ENCODE measurements at regions not wholly inside any gene's neighbourhood (a gene's known extent, or its start where the extent isn't known, plus 50 kb on each side); places are given as distances from the start of the nearest gene placed in this dataset.

- FAIRE-seq (no peak), DNase-seq (ENCODE audit: low read depth) (no peak)
- H3K36me3 ChIP-seq (ENCODE audit: control insufficient read depth, insufficient read depth, low read length): no peaks in the 10 kb centered on the region
- TF ChIP-seq CTCF (IDR thresholded peaks at IDR 0.05; ENCODE audit: insufficient read depth, low read length, severe bottlenecking): no peak
- H3K27me3 ChIP-seq (ENCODE audit: control insufficient read depth, insufficient read depth, low read length): no peaks in the 10 kb centered on the region
- no peak overlapping the region for H3K4me3 ChIP-seq (ENCODE audit: low read depth, low read length)
These were observed 364.4 kb upstream of the CDH9 start for GRCh38 chr5:27402828-27403227.

GRCh38 chr5:27396998-27397397, 358.6 kb upstream of the CDH9 start:
- Histone ChIP-seq H3K4me3 (ENCODE audit: low read depth, low read length) (no peak overlapping the region), H3K27me3 (ENCODE audit: control insufficient read depth, insufficient read depth, low read length) (no peaks in the 10 kb centered on the region), H3K36me3 (ENCODE audit: control insufficient read depth, insufficient read depth, low read length) (no peaks in the 10 kb centered on the region)
- no peak for FAIRE-seq
- DNase-seq (ENCODE audit: low read depth): no peak
- no peak for TF ChIP-seq CTCF (IDR thresholded peaks at IDR 0.05; ENCODE audit: insufficient read depth, low read length, severe bottlenecking)

- H3K4me3 ChIP-seq (ENCODE audit: low read depth, low read length): no peak overlapping the region
- no peak for TF ChIP-seq CTCF (IDR thresholded peaks at IDR 0.05; ENCODE audit: insufficient read depth, low read length, severe bottlenecking)
- FAIRE-seq: no peak
- H3K27me3 ChIP-seq (ENCODE audit: control insufficient read depth, insufficient read depth, low read length): no peaks in the 10 kb centered on the region
- H3K36me3 ChIP-seq (ENCODE audit: control insufficient read depth, insufficient read depth, low read length): no peaks in the 10 kb centered on the region
- no peak for DNase-seq (ENCODE audit: low read depth)
These were observed 354.3 kb upstream of the CDH9 start for GRCh38 chr5:27392716-27393115.

- H3K4me3 ChIP-seq (ENCODE audit: low read depth, low read length): no peak overlapping the region
- no peak for TF ChIP-seq CTCF (IDR thresholded peaks at IDR 0.05; ENCODE audit: insufficient read depth, low read length, severe bottlenecking)
- DNase-seq (ENCODE audit: low read depth) (no peak), FAIRE-seq (no peak)
- H3K27me3 ChIP-seq (ENCODE audit: control insufficient read depth, insufficient read depth, low read length): no peaks in the 10 kb centered on the region
- no peaks in the 10 kb centered on the region for H3K36me3 ChIP-seq (ENCODE audit: control insufficient read depth, insufficient read depth, low read length)
These were observed 351.3 kb upstream of the CDH9 start for GRCh38 chr5:27389696-27390095.

- DNase-seq (ENCODE audit: low read depth) (no peak), FAIRE-seq (no peak)
- TF ChIP-seq CTCF (IDR thresholded peaks at IDR 0.05; ENCODE audit: insufficient read depth, low read length, severe bottlenecking): no peak
- Histone ChIP-seq H3K36me3 (ENCODE audit: control insufficient read depth, insufficient read depth, low read length) (no peaks in the 10 kb centered on the region), H3K4me3 (ENCODE audit: low read depth, low read length) (no peak overlapping the region), H3K27me3 (ENCODE audit: control insufficient read depth, insufficient read depth, low read length) (no peaks in the 10 kb centered on the region)
These were observed 350.4 kb upstream of the CDH9 start for GRCh38 chr5:27388755-27389154.

GRCh38 chr5:27387535-27388073, 349.2 kb upstream of the CDH9 start:
- no peak for DNase-seq (ENCODE audit: low read depth)
- Histone ChIP-seq H3K4me3 (ENCODE audit: low read depth, low read length) (no peak overlapping the region), H3K27me3 (ENCODE audit: control insufficient read depth, insufficient read depth, low read length) (no peaks in the 10 kb centered on the region), H3K36me3 (ENCODE audit: control insufficient read depth, insufficient read depth, low read length) (no peaks in the 10 kb centered on the region)
- FAIRE-seq: no peak
- no peak for TF ChIP-seq CTCF (IDR thresholded peaks at IDR 0.05; ENCODE audit: insufficient read depth, low read length, severe bottlenecking)
